DMS114 treated with DMSO at 0.1 percent for 48 hours (cell line): ENCODE measurements at regions not wholly inside any gene's neighbourhood (a gene's known extent, or its start where the extent isn't known, plus 50 kb on each side); places are given as distances from the start of the nearest gene placed in this dataset.

Experiments used
- DNase-seq: peaks from one replicate; lab custom pipeline; 2025; ENCODE audit not compliant: unreplicated experiment; lab: John Stamatoyannopoulos, UW

DNA sequence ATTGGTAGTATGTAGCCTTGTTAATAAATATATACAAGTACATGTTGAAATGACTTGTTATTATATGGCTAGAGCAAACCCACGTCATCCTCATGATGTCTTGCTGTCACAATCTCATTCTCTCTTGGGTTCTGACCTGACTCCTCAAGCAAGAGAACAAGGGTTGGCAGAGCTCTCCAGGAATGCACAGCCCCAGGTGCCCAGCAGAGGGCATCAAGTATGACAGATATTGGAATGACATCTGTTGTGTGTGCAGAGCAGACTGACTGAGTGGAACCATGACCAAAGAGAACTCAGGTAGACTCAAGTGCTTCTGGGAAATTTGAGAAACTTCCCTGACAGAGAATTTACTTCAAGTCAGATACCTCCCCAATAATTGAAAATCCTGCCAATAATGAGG lies 90.6 kb downstream of the PAX1 start:
- no peak for DNase-seq

DNA sequence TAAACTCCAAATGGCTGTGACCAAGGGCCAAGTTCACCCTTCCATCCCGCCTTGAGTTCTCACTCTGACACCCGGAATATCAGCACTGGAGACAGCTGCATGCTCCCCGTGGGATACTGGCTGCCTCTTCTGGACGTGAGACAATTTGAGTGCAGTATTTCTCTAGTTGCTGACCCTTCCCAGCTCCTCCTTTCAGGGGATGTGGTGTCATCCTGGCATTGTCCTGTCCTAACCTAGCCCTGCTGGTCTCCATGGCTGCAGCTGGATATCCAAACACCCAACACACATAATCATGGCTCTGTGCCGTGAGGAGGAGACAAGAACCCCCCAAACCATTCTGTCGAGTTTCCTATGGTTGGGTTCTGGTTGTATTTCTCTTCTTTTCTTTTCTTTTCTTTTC lies 82.6 kb downstream of the PAX1 start:
- no peak for DNase-seq

DNA sequence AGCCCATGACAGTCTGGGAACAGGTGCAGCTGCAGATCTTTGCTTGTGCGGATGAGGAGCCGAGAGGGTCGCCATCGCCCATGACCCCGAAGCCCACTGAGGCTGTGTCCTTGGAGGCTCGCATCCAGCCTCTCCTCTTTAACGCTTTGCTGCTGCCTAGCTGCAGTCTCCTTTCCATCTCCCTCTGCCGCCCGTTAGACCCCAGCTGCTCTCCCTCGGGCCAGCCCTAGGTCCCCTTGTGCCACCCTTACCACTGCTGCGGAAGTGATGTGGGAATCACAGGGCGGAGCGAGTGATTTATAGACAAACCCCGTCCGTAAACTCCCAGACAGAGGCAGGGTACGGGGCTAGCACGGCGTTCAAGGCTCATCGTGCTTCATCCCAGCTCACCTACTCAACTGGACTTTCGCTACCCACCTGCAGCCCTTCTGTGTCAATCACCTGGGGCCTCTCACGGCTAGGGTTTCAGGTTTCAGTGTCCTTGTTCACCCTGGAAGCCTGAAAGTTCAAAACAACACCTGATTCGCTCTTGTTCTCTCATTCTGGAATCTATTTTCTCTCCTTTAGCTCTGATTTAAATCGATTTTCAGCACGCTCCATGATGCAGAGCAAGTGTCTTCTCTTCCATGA lies 76.1 kb downstream of the PAX1 start:
- DNase-seq: no peak

DNA sequence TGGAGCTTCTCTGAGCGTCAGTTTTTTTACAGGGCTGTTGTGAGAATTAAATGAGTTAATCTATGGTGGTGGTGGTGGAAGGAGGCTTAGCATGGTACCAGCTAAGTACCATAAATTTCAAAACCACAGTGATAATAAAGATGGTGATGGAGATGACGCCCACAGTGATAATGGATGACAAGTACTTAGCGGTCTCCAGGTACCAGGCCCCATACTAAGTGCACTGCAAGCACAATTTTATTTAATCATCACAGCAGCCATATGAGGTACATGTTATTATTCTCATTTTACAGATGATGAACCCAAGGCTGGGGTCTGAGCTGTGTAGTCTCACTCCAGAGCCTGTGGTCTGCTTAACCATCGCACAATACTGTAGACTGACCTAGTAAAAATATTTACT lies 75.1 kb downstream of the PAX1 start:
- no peak for DNase-seq
